ENCODE measurements at regions not wholly inside any gene's neighbourhood (a gene's known extent, or its start where the extent isn't known, plus 50 kb on each side); places are given as distances from the start of the nearest gene placed in this dataset.

DNA sequence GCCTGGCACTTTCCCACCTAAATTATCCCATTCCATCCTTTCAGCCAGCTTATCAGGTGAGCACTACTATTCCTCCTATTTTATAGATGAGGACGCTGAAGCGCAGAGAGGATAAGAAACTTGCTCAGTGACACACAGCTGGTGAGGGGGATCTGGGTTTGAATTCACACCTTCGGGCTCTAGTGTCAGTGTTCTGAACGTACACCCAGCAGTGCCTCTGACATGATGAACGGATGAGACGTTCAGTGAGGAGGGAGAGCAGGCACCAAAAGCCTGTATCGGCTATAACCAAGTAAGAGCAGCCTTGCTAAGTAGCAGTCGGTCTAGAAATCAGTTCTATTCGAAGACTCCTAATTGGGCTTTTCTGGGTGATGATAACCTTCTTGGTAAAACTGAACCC, 167.0 kb downstream of the ASB1 start:
- DNase-seq (ENCODE audit: low read depth in 6 of 9, low spot score in 9 of 9), result no peak
- no peaks in the 10 kb centered on the region for H3K9me3 ChIP-seq (ENCODE audit: control insufficient read depth in 2 of 2, insufficient read depth in 1 of 2, low read length in 1 of 2)
- no peaks in the 10 kb centered on the region for H3K36me3 ChIP-seq (ENCODE audit: control insufficient read depth in 2 of 2, insufficient read depth in 2 of 2, low read length in 1 of 2)
- no peaks in the 10 kb centered on the region for H3K27me3 ChIP-seq (ENCODE audit: control insufficient read depth in 2 of 2, insufficient read depth in 1 of 2, low read length in 1 of 2)
- 97% methylated on average over 9 of the region's 9 CpGs for WGBS
- no peaks in the 10 kb centered on the region for H3K4me1 ChIP-seq (ENCODE audit: control insufficient read depth in 2 of 2, insufficient read depth in 2 of 2, low read length in 2 of 2)
- no peak overlapping the region for H3K27ac ChIP-seq (ENCODE audit: low read depth in 1 of 2, low read length in 1 of 2)
- H3K4me3 ChIP-seq (ENCODE audit: low read length in 2 of 2), result no peak overlapping the region

- Histone ChIP-seq H3K27ac (ENCODE audit: low read depth in 1 of 2, low read length in 1 of 2) (no peak overlapping the region), H3K27me3 (ENCODE audit: control insufficient read depth in 2 of 2, insufficient read depth in 1 of 2, low read length in 1 of 2) (no peaks in the 10 kb centered on the region), H3K36me3 (ENCODE audit: control insufficient read depth in 2 of 2, insufficient read depth in 2 of 2, low read length in 1 of 2) (no peaks in the 10 kb centered on the region), H3K4me1 (ENCODE audit: control insufficient read depth in 2 of 2, insufficient read depth in 2 of 2, low read length in 2 of 2) (no peaks in the 10 kb centered on the region), H3K4me3 (ENCODE audit: low read length in 2 of 2) (no peak overlapping the region), H3K9me3 (ENCODE audit: control insufficient read depth in 2 of 2, insufficient read depth in 1 of 2, low read length in 1 of 2) (peaks cover 0 to 4% of the 10 kb centered on the region in 2 donors)
- 91% methylated on average over 13 of the region's 13 CpGs for WGBS
- no peak for DNase-seq (ENCODE audit: low read depth in 6 of 9, low spot score in 9 of 9)
These were observed 168.3 kb downstream of the ASB1 start for GRCh38 chr2:238594796-238595749.

- Histone ChIP-seq H3K27ac (ENCODE audit: low read depth in 1 of 2, low read length in 1 of 2) (no peak overlapping the region), H3K9me3 (ENCODE audit: control insufficient read depth in 2 of 2, insufficient read depth in 1 of 2, low read length in 1 of 2) (peaks cover 0 to 4% of the 10 kb centered on the region in 2 donors), H3K27me3 (ENCODE audit: control insufficient read depth in 2 of 2, insufficient read depth in 1 of 2, low read length in 1 of 2) (no peaks in the 10 kb centered on the region), H3K4me3 (ENCODE audit: low read length in 2 of 2) (no peak overlapping the region), H3K36me3 (ENCODE audit: control insufficient read depth in 2 of 2, insufficient read depth in 2 of 2, low read length in 1 of 2) (no peaks in the 10 kb centered on the region), H3K4me1 (ENCODE audit: control insufficient read depth in 2 of 2, insufficient read depth in 2 of 2, low read length in 2 of 2) (no peaks in the 10 kb centered on the region)
- WGBS, result 95% methylated on average over 20 of the region's 20 CpGs
- DNase-seq (ENCODE audit: low read depth in 6 of 9, low spot score in 9 of 9), result no peak
These were observed 169.2 kb downstream of the ASB1 start for GRCh38 chr2:238595750-238596570.

- Histone ChIP-seq H3K27me3 (ENCODE audit: control insufficient read depth in 2 of 2, insufficient read depth in 1 of 2, low read length in 1 of 2) (no peaks in the 10 kb centered on the region), H3K36me3 (ENCODE audit: control insufficient read depth in 2 of 2, insufficient read depth in 2 of 2, low read length in 1 of 2) (no peaks in the 10 kb centered on the region), H3K9me3 (ENCODE audit: control insufficient read depth in 2 of 2, insufficient read depth in 1 of 2, low read length in 1 of 2) (peaks cover 0 to 6% of the 10 kb centered on the region in 2 donors), H3K4me3 (ENCODE audit: low read length in 2 of 2) (no peak overlapping the region), H3K27ac (ENCODE audit: low read depth in 1 of 2, low read length in 1 of 2) (no peak overlapping the region), H3K4me1 (ENCODE audit: control insufficient read depth in 2 of 2, insufficient read depth in 2 of 2, low read length in 2 of 2) (no peaks in the 10 kb centered on the region)
- WGBS, result 69% methylated on average over 24 of the region's 24 CpGs
- no peak for DNase-seq (ENCODE audit: low read depth in 6 of 9, low spot score in 9 of 9)
These were observed 170.1 kb downstream of the ASB1 start for GRCh38 chr2:238596571-238597551.

DNA sequence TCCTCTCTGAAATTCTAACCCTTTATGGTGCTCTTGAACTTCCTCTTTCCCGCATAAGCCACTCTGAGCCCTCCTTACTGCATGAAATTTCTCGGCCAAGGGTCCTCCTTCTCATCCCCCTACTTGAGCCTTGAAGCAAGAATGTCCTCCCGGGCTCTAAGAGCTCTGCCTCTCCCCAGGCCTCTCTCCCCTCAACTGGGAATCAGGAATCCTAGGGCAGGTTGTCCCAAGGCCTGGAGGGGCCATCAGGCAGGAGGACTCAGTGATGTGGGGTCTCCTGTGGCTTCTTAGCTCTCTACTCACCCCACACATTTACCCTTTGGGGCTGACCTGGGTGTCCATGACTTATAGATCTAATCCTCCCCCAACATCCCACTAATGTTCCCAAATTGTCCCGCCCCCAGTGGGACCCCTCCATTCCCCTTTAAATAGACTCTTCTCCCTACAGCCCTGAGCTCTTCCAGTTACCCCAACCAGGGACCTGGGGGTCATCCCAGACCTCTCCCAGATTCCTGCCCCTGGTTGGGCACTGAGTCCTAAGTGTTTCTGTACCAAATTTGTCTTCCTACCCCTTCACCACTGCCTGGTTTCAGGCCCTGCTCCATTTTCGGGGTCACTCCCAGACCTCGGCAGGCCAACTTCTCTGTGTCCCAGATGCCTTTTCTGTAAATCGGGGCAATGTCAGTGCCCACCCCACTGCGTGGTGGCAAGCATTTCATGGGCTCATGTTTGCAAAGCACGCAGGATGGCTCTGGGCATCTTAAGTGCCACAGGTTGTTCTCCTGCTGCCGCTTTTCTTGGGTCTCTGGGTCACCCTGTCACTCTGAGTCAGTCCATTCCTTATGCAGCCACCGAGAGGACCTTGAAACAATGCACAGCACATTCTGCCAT, 171.2 kb downstream of the ASB1 start:
- no peaks in the 10 kb centered on the region for H3K27me3 ChIP-seq (ENCODE audit: control insufficient read depth in 2 of 2, insufficient read depth in 1 of 2, low read length in 1 of 2)
- WGBS, result 78% methylated on average over 11 of the region's 11 CpGs
- no peak for DNase-seq (ENCODE audit: low read depth in 6 of 9, low spot score in 9 of 9)
- H3K4me3 ChIP-seq (ENCODE audit: low read length in 2 of 2), result no peak overlapping the region
- H3K9me3 ChIP-seq (ENCODE audit: control insufficient read depth in 2 of 2, insufficient read depth in 1 of 2, low read length in 1 of 2), result peaks cover 0 to 6% of the 10 kb centered on the region in 2 donors
- no peaks in the 10 kb centered on the region for H3K4me1 ChIP-seq (ENCODE audit: control insufficient read depth in 2 of 2, insufficient read depth in 2 of 2, low read length in 2 of 2)
- no peaks in the 10 kb centered on the region for H3K36me3 ChIP-seq (ENCODE audit: control insufficient read depth in 2 of 2, insufficient read depth in 2 of 2, low read length in 1 of 2)
- H3K27ac ChIP-seq (ENCODE audit: low read depth in 1 of 2, low read length in 1 of 2), result no peak overlapping the region

DNA sequence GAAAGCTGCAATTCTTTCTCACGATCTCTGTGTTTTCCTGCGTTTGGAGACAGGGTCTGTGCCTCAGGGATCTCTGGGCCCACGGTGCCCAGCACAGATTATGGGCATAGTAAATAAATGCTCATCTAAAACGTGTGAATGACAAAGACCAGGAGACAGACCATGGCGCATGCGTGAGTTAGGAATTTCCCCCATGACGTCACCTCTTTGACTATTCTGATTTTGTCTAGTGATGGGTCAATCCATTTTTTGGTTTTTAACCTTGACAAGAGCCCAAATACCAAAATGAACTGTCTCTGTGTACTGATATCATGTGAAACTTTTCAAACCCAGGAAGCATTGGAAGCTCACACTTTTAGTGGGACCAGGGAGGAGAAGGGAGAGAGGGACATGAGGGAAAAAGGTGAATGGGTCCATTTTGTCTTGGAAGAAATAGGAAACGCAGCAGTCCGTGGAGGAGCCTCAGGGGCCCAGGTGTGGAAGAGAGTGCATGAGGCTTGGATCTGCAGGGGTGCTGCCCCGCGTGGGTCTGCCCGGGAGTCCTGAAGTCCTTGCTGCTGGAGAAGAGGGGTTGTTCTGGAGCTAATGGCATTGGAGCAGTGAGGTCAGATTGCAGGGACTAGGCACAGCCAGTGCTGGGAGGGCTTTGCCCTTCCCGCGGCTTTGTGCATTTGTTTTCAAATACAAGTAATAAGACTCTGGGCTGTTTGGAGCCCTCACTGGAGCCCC, 172.2 kb downstream of the ASB1 start:
- Histone ChIP-seq H3K27ac (ENCODE audit: low read depth in 1 of 2, low read length in 1 of 2) (no peak overlapping the region), H3K4me3 (ENCODE audit: low read length in 2 of 2) (no peak overlapping the region), H3K27me3 (ENCODE audit: control insufficient read depth in 2 of 2, insufficient read depth in 1 of 2, low read length in 1 of 2) (no peaks in the 10 kb centered on the region), H3K9me3 (ENCODE audit: control insufficient read depth in 2 of 2, insufficient read depth in 1 of 2, low read length in 1 of 2) (peaks cover 0 to 6% of the 10 kb centered on the region in 2 donors), H3K4me1 (ENCODE audit: control insufficient read depth in 2 of 2, insufficient read depth in 2 of 2, low read length in 2 of 2) (no peaks in the 10 kb centered on the region), H3K36me3 (ENCODE audit: control insufficient read depth in 2 of 2, insufficient read depth in 2 of 2, low read length in 1 of 2) (no peaks in the 10 kb centered on the region)
- no peak for DNase-seq (ENCODE audit: low read depth in 6 of 9, low spot score in 9 of 9)
- WGBS, result 95% methylated on average over 14 of the region's 14 CpGs

GRCh38 chr2:238599549-238600505, 173.1 kb downstream of the ASB1 start:
- DNase-seq (ENCODE audit: low read depth in 6 of 9, low spot score in 9 of 9), result no peak
- 94% methylated on average over 29 of the region's 29 CpGs for WGBS

More at GRCh38 chr2:238599549-238600505, 173.1 kb downstream of the ASB1 start:
- no peaks in the 10 kb centered on the region for H3K36me3 ChIP-seq (ENCODE audit: control insufficient read depth in 2 of 2, insufficient read depth in 2 of 2, low read length in 1 of 2)
- no peaks in the 10 kb centered on the region for H3K27me3 ChIP-seq (ENCODE audit: control insufficient read depth in 2 of 2, insufficient read depth in 1 of 2, low read length in 1 of 2)
- H3K4me3 ChIP-seq (ENCODE audit: low read length in 2 of 2), result no peak overlapping the region
- H3K27ac ChIP-seq (ENCODE audit: low read depth in 1 of 2, low read length in 1 of 2), result no peak overlapping the region
- no peaks in the 10 kb centered on the region for H3K4me1 ChIP-seq (ENCODE audit: control insufficient read depth in 2 of 2, insufficient read depth in 2 of 2, low read length in 2 of 2)
- peaks cover 0 to 6% of the 10 kb centered on the region in 2 donors for H3K9me3 ChIP-seq (ENCODE audit: control insufficient read depth in 2 of 2, insufficient read depth in 1 of 2, low read length in 1 of 2)
